ENCODE measurements at regions not wholly inside any gene's neighbourhood (a gene's known extent, or its start where the extent isn't known, plus 50 kb on each side); places are given as distances from the start of the nearest gene placed in this dataset.

- TF ChIP-seq ZC3H10 (CRISPR knock-in tag; IDR thresholded peaks at IDR 0.05) (no peak), ZNF565 (CRISPR knock-in tag; conservative IDR thresholded peaks at IDR 0.05; ENCODE audit: low read depth) (no peak), TCF4 (CRISPR knock-in tag; IDR thresholded peaks at IDR 0.05; ENCODE audit: borderline replicate concordance) (no peak), ZNF8 (CRISPR knock-in tag; IDR thresholded peaks at IDR 0.05) (no peak)
- ATAC-seq: no peak
Observed at GRCh38 chr6:49269190-49269589, 193.9 kb downstream of the MMUT start.

DNA sequence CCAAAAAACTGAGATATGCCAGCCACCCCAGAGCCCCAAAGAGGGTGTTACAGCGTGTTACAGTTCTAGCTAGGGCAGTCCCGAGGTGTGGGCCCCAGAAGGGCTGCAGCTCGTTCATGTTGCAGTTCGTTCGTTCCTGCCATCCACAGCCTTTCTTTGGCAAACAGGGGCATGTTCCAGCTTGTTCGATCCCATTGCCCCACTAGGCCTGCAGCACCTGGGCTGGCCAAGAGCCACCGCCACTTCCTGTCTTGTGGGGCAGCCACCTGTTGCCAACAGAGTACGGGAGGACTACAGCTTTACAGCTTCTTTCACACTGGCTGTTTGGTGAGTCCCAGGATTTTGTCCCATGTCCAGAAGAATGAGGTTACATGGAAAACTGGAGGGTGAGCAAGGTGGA lies 198.1 kb downstream of the MMUT start:
- no peak for ATAC-seq
- TF ChIP-seq PPARA (CRISPR knock-in tag; IDR thresholded peaks at IDR 0.05; ENCODE audit: borderline replicate concordance) (no peak), ZNF8 (CRISPR knock-in tag; IDR thresholded peaks at IDR 0.05) (no peak)

- ATAC-seq: no peak
Observed at GRCh38 chr6:49264496-49264895, 198.6 kb downstream of the MMUT start.

DNA sequence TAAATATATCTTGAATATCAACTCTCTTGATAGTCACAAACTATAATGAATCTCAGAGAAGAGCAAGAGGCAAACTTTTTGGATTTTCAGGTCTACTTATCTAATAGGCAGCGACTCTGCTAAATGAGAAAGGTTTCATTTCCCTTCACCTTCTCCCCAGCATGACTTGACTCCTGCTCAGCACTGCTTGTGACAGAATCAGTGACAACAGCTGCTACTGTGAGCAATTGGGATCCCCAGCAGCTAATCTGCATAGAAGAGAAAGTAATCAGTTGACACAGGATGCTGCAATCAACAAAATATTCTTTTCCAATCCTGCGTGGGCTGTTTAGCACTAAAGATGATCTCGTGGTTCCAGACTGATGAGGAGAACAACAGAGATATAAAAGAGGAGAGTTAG lies 205.5 kb downstream of the MMUT start:
- TF ChIP-seq ZC3H10 (CRISPR knock-in tag; IDR thresholded peaks at IDR 0.05) (no peak), ESRRG (CRISPR knock-in tag; IDR thresholded peaks at IDR 0.05) (no peak), TCF4 (CRISPR knock-in tag; IDR thresholded peaks at IDR 0.05; ENCODE audit: borderline replicate concordance) (no peak), OSR1 (CRISPR knock-in tag; IDR thresholded peaks at IDR 0.05) (no peak), TSHZ2 (CRISPR knock-in tag; IDR thresholded peaks at IDR 0.05) (no peak), ZFP3 (CRISPR knock-in tag; IDR thresholded peaks at IDR 0.05) (no peak), ISL1 (CRISPR knock-in tag; IDR thresholded peaks at IDR 0.05) (no peak)
- TF ChIP-seq, protein P1, sequence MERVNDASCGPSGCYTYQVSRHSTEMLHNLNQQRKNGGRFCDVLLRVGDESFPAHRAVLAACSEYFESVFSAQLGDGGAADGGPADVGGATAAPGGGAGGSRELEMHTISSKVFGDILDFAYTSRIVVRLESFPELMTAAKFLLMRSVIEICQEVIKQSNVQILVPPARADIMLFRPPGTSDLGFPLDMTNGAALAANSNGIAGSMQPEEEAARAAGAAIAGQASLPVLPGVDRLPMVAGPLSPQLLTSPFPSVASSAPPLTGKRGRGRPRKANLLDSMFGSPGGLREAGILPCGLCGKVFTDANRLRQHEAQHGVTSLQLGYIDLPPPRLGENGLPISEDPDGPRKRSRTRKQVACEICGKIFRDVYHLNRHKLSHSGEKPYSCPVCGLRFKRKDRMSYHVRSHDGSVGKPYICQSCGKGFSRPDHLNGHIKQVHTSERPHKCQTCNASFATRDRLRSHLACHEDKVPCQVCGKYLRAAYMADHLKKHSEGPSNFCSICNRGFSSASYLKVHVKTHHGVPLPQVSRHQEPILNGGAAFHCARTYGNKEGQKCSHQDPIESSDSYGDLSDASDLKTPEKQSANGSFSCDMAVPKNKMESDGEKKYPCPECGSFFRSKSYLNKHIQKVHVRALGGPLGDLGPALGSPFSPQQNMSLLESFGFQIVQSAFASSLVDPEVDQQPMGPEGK (CRISPR knock-in tag; IDR thresholded peaks at IDR 0.05; ENCODE audit: borderline replicate concordance): no peak
- ATAC-seq: no peak

More at GRCh38 chr6:49264496-49264895, 198.6 kb downstream of the MMUT start:
- TF ChIP-seq, protein P2, sequence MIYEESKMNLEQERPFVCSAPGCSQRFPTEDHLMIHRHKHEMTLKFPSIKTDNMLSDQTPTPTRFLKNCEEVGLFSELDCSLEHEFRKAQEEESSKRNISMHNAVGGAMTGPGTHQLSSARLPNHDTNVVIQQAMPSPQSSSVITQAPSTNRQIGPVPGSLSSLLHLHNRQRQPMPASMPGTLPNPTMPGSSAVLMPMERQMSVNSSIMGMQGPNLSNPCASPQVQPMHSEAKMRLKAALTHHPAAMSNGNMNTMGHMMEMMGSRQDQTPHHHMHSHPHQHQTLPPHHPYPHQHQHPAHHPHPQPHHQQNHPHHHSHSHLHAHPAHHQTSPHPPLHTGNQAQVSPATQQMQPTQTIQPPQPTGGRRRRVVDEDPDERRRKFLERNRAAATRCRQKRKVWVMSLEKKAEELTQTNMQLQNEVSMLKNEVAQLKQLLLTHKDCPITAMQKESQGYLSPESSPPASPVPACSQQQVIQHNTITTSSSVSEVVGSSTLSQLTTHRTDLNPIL (CRISPR knock-in tag; IDR thresholded peaks at IDR 0.05; ENCODE audit: low read depth): no peak
- no peak for TF ChIP-seq RARB (CRISPR knock-in tag; IDR thresholded peaks at IDR 0.05)
- TF ChIP-seq ZFP3 (CRISPR knock-in tag; IDR thresholded peaks at IDR 0.05): no peak
- no peak for TF ChIP-seq TSHZ2 (CRISPR knock-in tag; IDR thresholded peaks at IDR 0.05)
- TF ChIP-seq GLIS3 (CRISPR knock-in tag; IDR thresholded peaks at IDR 0.05): no peak
- no peak for TF ChIP-seq ZNF8 (CRISPR knock-in tag; IDR thresholded peaks at IDR 0.05)
- TF ChIP-seq ESRRG (CRISPR knock-in tag; IDR thresholded peaks at IDR 0.05): no peak
- no peak for TF ChIP-seq OSR1 (CRISPR knock-in tag; IDR thresholded peaks at IDR 0.05)
- TF ChIP-seq ZFP30 (CRISPR knock-in tag; IDR thresholded peaks at IDR 0.05): no peak
- TF ChIP-seq TOX (CRISPR knock-in tag; IDR thresholded peaks at IDR 0.05; ENCODE audit: borderline replicate concordance): no peak

DNA sequence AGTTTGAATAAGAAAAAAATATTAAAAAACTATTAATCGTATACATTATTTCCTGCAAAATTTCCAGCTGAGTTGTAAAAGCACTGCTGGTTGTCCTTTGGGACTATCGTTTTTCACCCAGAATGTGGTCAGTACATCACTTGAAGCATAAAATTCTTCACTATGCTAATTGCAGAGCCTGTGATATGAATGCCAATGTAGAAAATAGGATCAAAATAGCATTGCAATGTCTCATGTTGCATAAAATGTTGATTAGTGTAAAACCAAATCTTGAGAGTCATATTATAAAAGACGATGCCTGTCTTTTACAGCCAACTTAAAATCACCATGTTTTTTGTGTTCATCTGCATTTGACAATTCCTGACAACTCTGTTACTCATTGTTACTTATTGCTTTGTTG lies 207.7 kb downstream of the MMUT start:
- TF ChIP-seq, protein P2 (CRISPR knock-in tag; IDR thresholded peaks at IDR 0.05; ENCODE audit: low read depth): no peak
- ATAC-seq: no peak

Measured in SK-N-SH treated with all-trans-retinoic acid at 6 μM for 48 hours (cell line).